NCI-H446 (cell line): ENCODE measurements at regions not wholly inside any gene's neighbourhood (a gene's known extent, or its start where the extent isn't known, plus 50 kb on each side); places are given as distances from the start of the nearest gene placed in this dataset.
"Not testable (repeated sequence)": the region's sequence is repeated elsewhere in the genome, so short reads cannot be mapped to it uniquely, and the experiment has no call there.

ENCODE experiments used
- DNase-seq, 2 experiments: peaks; one replicate each; lab custom pipeline; 2025; lab: John Stamatoyannopoulos, UW

DNA sequence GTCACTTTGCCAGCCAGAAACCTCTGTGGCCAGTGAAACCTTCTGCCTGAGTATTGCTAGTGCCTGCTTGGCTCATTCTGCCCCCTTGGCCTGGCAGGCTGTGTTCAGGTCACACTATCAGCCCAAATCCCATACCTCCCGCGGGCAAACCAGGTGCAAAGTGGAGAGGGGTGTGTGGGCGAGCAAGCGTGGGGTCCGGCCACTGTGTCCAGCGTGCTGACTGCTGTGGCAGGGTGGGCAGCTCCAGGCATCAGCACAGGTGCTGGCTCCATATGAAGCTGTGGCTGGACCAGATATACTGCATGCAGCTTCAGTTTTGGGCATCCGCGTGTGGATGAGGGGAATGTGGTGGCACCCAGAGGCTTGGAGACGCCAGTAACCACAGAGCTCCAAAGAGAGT lies 576.5 kb upstream of the EDIL3 start:
- DNase-seq: no peak

DNA sequence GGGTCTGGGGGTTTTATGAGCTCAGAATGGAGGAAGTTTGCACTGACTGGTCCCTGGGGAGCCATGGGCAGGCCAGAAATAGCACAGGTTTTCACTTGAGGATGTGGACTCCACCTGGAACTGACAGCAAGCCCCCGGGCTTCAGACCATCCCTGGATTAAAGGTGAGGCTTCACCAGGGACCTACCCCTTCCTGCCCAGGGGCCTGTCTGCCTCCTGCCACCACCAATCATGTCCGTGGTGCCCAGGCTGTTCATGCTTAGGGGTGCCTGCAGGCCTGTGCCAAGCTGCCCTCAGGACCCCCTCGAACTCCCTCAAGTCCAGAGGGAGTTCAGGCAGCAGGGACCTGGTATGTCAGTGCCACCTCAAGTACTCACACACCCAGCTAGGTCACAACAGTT lies 577.2 kb upstream of the EDIL3 start:
- no peak for DNase-seq

DNA sequence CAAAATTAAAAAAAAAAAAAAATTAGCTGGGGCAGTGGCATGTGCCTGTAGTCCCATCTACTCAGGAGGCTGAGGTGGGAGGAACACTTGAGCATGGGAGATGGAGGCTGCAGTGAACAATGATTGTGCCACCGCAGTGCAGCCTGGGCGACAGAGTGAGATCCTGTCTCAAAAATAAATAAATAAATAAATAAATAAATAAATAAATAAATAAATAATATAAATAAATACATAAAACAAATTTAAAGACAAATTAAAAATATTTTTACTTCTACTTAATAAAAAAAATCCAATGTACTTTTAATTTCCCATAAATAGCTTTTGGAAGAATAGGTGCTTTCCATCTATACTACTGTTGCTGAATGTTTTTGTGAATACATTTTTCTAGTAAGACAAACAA lies 598.4 kb upstream of the EDIL3 start:
- no peak for DNase-seq

DNA sequence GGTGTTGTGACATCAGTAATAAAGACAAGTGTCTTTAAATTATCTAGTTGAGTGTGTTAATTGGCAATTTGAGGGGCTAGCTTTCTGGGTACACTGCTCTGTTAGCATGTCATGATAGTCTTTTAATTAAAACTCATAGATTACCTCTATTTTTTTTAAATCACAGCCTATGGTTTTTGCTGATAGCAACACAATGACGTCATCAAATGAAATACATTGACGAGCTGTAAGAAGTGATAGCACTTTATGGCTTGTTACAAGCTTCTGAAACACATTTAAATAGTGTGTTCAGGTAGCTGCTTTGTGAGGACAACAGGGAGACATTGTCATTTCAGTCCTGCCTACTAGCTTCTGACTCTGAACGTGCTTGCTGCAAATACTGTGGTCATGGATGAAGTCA lies 600.5 kb upstream of the EDIL3 start:
- no peak for DNase-seq

DNA sequence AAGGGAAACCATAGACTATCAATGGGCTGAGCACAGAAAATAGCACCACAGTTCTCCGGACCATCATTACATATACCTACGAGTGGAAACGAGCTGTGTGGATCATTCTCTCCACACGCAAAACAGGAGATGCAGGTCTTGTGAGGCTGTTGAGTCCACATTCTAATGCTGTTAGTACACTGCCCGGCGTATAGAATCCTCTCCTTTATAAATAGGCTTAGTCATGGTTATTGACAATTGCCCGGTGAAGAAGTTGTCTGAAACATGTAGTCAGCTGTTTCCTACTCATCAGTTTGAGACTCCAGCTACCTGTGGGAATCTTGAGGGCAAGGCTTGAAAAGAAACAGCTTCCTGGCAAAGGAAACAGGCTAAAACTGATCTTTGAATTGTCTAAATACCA lies 602.0 kb upstream of the EDIL3 start:
- no peak for DNase-seq

DNA sequence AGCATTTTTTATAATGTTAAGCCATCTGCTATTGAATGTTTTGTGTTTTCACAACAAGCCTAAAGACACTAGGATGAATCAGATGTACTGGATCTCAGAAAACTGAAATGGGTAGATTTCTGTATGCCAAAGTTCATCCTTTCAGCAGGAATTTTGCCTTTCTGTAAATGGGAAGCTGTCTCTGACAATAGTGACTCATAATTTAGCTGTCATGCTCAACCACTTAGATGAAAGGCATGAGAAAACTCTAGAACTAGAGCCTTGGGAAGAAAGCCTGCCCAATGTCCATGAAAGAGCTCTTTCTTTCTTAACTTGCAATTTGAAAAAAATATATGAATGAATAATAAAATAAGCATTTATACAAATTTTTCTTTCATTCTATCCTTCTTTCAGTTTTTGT lies 616.0 kb upstream of the EDIL3 start:
- DNase-seq: no peak

DNA sequence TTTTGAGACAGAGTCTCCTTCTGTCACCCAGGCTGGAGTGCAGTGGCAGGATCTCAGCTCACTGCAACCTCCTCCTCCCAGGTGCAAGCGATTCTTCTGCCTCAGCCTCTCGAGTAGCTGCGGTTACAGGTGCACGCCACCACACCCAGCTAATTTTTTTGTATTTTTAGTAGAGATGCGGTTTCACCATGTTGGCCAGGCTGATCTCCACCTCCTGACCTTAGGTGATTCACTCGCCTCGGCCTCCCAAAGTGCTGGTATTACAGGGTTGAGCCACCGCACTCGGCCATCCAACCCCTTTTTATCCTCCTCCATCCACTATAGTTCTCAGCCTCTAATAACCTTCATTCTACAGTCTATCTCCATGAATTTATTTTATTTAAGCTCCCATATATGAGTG lies 617.3 kb upstream of the EDIL3 start:
- DNase-seq: not testable (repeated sequence)

DNA sequence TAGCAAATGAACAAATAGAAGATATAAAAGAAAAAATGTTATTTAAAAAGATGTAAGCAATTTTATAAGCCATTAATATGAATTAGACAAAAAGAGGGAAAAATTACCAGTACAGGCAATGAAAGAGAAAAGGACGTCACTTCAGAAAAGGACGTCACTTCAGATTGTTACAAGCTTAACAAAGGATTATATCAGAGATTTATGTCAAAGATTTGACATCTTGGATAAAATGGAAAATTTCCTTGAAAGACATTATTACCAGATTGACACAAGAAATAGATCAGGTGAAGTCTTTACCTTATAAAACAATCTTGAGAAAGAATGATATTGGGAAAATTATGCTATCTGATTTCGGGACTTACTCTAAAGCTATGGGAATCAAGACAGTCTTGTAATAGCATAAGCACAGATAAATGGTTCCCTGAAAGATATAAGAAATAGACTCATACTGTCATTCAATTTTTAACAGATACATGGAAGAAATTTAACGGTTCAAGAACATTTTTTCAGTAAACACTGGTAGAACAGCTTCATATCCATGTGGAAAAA lies 625.4 kb upstream of the EDIL3 start:
- no peak for DNase-seq

DNA sequence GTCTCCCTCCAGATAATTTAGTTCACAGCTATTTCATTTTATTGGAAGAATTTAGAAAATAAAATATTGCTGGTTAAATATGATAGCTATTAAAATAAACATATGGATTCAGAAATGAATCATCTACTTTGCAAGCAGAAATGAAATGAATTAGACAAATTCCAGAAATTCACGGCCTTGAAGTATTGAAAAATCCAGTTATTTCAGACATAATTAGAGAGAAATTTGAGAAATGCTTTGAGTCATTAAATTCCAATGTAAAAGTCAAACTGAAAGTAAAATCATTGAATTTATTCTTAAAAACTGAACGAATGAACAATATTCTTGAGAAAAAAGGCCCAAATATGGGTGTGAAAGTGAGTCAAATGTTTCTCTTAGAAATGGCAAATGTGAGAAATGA lies 632.6 kb upstream of the EDIL3 start:
- DNase-seq: no peak

DNA sequence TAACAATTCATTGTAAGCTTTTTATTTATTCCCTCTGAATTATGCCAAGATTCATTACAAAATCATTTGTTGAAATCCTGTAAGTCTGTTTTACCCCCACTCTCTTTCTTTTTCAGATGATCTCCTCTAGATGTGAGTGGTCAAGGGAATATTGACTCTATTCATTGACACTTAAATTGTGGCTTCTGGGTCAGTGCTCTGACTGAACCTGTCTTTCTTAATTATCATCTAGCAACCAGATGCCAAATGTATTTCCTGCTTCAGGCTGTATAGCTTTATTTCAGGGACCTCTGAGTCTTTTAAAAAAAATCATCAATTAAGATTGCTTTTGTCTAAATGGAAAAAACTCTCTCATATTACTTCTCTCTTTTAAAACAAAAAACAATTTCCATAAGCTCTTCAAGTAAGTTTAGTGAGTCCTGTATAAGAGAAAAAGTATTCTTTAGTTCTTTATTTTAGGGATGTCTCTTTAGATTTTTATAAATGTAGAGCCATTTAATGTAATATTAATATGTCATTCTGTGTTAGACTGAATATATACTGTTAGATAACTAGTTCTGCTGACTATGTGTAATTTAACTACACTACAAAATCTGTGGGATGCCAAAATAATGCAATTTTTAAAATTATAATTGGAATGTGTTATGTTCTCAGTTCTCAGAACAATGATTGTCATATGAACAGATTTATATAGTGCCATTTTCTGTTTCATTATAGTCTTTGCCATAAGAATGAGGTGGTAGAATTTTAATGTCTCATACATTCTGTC lies 645.8 kb upstream of the EDIL3 start:
- no peak for DNase-seq

DNA sequence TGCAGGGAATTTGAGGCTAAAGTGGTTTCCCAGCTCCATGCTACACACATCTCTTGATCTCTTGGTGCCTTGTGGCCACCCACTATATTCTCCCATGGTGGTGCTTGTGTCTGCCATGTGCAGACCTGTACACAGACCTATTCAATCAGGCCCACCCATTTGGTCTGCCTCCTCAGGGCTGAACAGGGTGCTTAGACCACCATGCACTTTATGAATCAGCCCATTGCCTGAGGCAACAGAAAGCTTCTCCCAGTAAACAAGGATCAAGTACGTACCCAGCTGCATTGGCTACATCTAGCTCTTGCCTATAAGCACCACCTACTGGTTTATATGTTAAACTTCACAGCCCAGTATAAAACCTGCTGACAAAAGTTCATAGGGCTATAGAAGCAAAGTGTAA lies 664.3 kb upstream of the EDIL3 start:
- peak in 1 of 2 experiments; percentile 64 for DNase-seq

DNA sequence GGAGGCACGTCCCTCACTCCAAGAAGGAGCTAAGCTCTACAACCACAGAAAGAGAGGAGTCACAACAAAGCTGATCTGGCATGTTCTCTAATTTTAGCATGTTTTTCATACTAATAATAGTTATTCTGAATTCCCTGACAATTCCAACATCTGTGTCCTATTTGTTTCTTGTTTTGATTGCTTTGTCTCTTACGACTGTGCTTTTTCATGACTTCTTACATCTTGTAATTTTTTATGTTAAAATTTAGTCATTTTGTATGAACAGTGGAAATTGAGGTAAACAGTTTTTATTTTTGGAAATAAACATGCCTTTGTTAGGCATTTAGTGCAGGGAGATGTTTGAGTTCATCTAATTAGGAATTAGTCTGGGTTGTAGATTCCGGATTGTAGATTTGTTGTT lies 668.1 kb upstream of the EDIL3 start:
- no peak for DNase-seq

DNA sequence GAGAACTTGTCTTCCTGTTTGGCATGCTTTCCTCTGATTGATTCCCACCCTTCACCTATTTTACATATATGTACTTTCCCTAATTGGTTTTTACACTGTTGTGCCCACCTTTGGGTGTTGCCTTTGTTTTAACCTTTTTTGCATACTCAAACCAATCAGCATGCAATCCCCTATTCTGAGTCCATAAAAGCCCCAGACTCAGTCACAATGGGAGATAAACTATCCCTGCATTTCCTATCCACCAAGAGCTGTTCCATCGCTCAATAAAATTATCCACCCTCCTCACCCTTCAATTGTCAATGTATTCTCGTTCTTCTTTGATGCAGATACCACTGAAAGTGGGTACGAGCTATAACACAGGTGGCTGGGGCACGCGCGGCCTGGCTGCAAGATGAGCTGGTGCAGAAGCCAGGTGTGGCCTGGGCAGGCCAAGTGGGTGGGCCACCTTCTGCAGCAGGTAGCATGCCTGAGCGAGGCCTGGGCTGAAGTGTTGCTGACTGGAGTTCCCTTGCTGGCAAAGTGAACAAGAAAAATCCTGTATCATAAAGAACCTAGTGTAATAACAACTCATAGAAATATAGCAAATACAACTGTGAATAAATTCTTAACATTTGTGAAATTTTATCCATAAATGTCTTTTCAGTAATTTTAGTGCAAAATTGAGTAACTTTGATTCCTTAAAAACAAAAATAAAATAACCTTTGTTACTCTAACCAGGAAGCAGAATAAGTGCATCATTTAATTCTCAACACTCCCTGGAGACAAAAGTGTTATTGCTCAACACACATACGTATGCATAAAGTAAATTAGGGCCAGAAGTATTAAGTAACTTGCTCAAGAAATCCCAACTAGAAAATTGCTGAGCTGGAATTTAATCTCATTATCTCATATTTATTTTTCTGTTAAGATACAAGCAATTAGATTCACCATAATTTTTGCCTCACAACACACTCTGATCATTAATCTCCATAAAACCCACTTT lies 685.3 kb upstream of the EDIL3 start:
- DNase-seq: no peak

DNA sequence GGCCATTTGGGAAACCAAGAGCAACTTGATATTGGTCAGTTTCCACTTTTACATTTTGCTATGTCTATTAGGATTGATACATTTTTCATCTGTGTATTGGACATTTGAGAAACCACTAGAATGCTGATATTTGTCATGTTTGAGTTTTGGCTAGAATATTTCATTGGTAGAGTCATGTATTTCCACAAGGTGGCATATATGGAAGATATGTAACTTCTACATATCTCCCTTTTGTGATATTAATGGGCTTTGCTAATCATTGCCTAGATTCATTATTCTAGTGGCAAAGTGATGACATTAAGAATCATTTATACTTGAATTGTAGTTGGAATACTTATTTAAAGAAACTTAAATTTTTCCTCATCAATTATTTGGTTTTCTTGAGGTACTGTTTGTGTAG lies 692.9 kb upstream of the EDIL3 start:
- DNase-seq: no peak

DNA sequence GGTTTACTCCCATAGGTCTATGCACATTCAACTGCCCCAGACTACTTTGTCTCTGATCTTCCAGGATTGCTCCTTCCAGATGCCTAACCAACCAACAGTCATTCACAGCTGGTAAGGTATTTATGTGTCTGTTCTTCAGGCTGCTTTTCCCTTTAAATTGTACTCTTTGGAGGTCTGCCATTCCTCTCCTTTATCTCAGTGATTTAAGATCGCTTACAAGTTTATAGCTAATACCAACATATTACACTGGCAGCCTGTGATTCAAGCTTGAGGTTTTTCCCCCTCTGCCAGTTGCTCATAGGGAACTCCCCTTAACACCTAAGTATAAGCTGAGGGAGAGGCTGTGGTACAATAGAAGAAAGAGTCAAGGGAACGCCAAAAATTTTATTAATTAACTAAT lies 711.7 kb upstream of the EDIL3 start:
- no peak for DNase-seq

DNA sequence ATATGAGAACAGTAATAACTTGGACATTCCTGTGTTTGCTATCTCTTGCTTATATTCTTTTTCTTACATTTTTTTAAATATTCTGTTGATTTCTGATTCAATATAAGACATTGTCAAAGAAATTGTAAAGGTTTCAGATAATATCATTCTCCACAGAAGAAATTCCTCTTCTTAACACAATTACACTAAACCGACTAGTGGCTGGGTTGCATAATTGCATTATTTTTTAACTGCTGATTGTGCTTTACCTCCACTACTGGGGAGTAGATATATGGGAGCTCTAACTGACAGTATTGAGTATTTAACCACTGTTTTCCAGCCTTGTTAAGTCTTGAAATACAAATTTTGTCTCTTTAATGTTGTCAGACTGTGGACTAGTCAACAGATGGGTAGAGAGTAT lies 723.8 kb upstream of the EDIL3 start:
- no peak for DNase-seq

DNA sequence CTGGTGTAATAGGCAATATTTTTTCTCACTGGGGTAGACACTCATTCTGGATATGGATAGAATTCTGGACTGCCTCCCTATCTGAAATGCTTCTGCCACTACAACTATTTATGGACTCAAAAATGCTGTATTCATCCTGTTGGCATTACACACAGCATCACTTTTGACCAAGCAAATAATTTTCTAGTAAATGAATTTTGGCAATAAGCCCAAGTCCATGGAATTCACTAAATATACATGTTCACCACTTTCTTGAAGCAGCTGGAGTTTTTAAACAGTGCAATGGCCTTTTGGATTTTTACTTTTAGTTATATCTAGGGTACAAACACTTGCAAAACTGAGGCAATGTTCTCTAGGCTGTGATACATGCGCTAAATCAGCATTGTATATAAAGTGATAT lies 724.9 kb upstream of the EDIL3 start:
- DNase-seq: peak in 1 of 2 experiments; percentile 18

DNA sequence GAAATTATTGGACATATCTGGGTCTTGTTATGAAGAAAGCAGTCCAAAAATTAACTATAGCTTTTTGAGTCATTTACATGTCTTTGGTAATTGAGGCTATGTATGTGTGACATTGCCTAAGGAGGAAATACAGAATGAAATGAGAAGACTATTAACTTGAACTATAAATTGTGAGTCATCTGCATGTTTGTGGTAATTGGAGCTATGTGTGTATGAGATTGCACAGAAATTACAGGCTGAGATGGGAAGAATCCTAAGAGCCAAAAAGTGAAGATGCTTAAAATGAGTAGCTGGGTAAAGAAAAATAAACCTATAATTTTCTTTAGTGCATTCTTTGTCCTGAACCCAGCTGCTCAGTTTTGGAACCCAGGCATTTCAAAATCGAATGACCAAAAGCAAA lies 747.6 kb upstream of the EDIL3 start:
- no peak for DNase-seq

DNA sequence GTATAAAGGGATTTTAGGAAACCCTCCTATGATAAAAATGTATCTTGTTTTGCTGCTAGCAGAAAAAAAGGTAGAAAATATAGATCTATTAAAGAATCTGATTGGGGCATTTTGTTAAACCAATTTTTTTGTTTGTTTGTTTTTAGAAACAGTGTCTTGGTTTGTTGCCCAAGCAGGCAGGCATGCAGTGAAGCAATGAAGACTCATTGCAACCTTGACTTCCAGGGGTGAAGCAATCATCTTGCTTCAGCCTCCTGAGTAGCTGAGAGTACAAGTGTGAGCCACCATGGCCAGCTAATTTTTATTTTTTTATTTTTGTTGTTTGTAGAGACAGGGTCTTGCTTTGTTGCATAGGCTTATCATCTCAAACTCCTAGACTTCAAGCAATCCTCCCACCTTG lies 755.8 kb upstream of the EDIL3 start:
- DNase-seq: no peak

DNA sequence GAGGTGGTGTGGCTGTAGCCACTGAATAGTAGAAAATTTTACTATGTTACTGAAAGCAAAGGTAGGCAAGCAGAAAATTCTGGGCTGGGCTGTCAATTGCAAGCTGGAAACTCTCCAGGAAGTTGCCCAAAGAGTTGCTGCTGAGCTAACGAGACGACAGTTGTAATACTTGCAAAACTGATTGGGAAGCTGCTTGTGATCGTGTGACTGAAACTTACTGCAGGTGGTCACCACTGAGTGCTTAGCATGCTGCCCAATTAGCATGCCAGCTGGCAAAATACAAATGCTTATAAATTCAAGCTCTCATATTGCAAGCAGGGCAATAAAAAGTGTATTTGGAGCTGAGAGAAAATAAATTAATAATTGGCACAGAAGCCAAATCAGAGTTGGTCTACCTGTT lies 758.5 kb upstream of the EDIL3 start:
- DNase-seq: peak in 1 of 2 experiments; percentile 56

DNA sequence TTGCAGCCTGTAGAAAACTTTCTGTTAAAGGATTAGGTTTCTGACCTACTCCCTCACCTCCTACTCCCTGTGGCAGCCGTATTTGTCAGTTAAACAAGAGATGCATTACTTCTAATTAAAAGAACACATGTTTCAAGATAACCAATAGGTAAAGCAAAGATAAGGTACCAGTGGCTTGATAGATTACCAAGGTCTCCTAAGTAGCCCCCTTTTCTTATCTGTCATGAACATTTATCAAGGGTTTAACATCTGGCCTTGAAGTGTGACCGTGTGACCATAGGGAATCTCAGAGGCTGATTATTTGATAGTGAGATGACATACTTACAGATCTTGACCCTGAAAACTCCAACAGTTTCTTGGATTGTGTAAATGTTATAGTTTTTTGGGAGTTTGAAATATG lies 764.0 kb upstream of the EDIL3 start:
- no peak for DNase-seq

DNA sequence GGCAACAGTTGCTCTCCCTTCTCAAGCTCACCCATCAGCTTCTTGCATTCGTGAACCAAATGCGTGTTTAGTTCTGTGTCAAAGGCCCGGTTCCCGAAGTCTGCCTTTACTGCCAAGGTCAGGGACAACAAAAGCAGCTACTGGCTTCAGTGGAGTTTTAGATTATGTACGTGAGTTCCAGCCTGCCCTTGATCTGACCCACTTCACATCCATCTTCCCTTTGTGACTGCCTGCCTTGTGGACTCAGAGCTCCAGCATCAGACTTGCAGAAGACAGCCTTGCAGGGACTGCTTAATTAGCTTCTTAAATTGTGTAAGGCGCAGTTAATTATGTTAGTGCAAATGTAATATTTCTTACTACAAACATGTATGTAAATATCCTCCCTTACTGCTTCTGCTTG lies 774.7 kb upstream of the EDIL3 start:
- DNase-seq: no peak

DNA sequence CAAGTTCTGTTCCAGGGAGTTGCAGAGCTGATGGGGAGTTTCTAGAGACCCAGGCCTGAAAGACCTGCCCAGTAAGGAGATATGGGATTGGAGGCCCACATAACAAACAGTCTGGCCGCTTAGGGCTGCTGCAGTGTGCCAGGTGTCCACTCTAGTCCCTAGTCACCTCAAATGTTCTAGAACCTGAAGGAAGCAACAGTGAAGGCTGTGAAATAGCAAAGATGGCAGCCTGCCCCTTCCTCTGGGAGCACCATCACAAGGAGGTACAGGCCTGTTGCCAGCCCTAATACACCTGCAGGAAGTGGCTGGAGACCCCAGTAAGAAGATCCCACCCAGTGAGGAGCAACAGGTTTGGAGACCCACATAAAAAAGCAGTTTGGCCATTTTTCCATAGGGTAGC lies 783.8 kb upstream of the EDIL3 start:
- DNase-seq: no peak
